WTC11 (cell line): ENCODE measurements at regions not wholly inside any gene's neighbourhood (a gene's known extent, or its start where the extent isn't known, plus 50 kb on each side); places are given as distances from the start of the nearest gene placed in this dataset.

ENCODE experiments used
- GABPB1 ChIP-seq: sonication (generic); formaldehyde crosslinking; IDR thresholded peaks from 2 replicates; pipeline ENCODE4 v1.8.1; 2023; ENCODE audit warnings: mild to moderate bottlenecking, missing genetic modification reagents
- NFYB ChIP-seq: sonication (generic); formaldehyde crosslinking; conservative IDR thresholded peaks from 2 replicates; pipeline ENCODE4 v1.8.0; 2022; ENCODE audit warnings: low read depth, missing genetic modification reagents
- NR2C2 ChIP-seq: sonication (generic); formaldehyde crosslinking; IDR thresholded peaks from 2 replicates; pipeline ENCODE4 v1.8.0; 2022; ENCODE audit warnings: mild to moderate bottlenecking, missing genetic modification reagents
- NR3C1 ChIP-seq: sonication (generic); formaldehyde crosslinking; conservative IDR thresholded peaks from 2 replicates; pipeline ENCODE4 v1.8.1; 2023; ENCODE audit warnings: low read depth, mild to moderate bottlenecking, missing genetic modification reagents
- RORB ChIP-seq: fragments of 250-450 bp; sonication (Bioruptor Pico); IDR thresholded peaks from 2 replicates; pipeline ENCODE4 v1.9.0; 2021; ENCODE audit warnings: mild to moderate bottlenecking
- TF ChIP-seq, protein P1 (sequence below): fragments of 200-600 bp; IDR thresholded peaks from 2 replicates; pipeline ENCODE4 v1.8.0; 2022; ENCODE audit warnings: antibody characterized with exemption
- TF ChIP-seq, protein P2 (sequence below): sonication (generic); formaldehyde crosslinking; conservative IDR thresholded peaks from 2 replicates; pipeline ENCODE4 v1.8.1; 2023; ENCODE audit warnings: mild to moderate bottlenecking, low read depth, missing genetic modification reagents, moderate library complexity
- TF ChIP-seq, protein P3 (sequence below): sonication (generic); formaldehyde crosslinking; IDR thresholded peaks from 2 replicates; pipeline ENCODE4 v1.8.1; 2022; ENCODE audit warnings: low read depth, missing genetic modification reagents, borderline replicate concordance
- TF ChIP-seq, protein P4 (sequence below): sonication (generic); formaldehyde crosslinking; IDR thresholded peaks from 2 replicates; pipeline ENCODE4 v1.8.0; 2023; ENCODE audit warnings: missing genetic modification reagents
- TF ChIP-seq, protein P5 (sequence below): sonication (generic); formaldehyde crosslinking; IDR thresholded peaks from 2 replicates; pipeline ENCODE4 v1.8.1; 2023; ENCODE audit warnings: mild to moderate bottlenecking, missing genetic modification reagents
- TF ChIP-seq, protein P6 (sequence below): sonication (generic); formaldehyde crosslinking; IDR thresholded peaks from 2 replicates; pipeline ENCODE4 v1.8.1; 2023; ENCODE audit warnings: mild to moderate bottlenecking, missing genetic modification reagents
- TF ChIP-seq, protein P7 (sequence below): sonication (generic); formaldehyde crosslinking; conservative IDR thresholded peaks from 2 replicates; pipeline ENCODE4 v1.8.1; 2022; ENCODE audit warnings: mild to moderate bottlenecking, missing genetic modification reagents

DNA sequence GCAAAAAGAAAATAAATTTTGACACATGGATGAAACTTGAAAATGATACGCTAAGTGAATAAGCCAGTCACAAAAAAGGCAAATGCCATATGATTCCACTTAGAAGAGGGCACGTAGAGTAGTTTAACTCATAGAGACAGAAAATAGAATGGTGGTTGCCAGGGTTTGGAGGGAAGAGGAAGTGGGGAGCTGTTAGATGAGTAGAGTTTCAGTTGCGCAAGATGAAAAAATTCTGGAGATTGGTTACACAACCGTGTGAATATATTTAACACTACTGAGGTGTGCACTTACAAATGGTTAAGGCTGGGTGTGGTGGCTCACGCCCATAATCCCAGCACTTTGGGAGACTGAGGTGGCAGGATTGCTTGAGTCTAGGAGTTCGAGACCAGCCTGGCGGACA, 93.4 kb upstream of the TMEM132E start:
- TF ChIP-seq, protein P1, sequence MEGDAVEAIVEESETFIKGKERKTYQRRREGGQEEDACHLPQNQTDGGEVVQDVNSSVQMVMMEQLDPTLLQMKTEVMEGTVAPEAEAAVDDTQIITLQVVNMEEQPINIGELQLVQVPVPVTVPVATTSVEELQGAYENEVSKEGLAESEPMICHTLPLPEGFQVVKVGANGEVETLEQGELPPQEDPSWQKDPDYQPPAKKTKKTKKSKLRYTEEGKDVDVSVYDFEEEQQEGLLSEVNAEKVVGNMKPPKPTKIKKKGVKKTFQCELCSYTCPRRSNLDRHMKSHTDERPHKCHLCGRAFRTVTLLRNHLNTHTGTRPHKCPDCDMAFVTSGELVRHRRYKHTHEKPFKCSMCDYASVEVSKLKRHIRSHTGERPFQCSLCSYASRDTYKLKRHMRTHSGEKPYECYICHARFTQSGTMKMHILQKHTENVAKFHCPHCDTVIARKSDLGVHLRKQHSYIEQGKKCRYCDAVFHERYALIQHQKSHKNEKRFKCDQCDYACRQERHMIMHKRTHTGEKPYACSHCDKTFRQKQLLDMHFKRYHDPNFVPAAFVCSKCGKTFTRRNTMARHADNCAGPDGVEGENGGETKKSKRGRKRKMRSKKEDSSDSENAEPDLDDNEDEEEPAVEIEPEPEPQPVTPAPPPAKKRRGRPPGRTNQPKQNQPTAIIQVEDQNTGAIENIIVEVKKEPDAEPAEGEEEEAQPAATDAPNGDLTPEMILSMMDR, result no peak
- TF ChIP-seq, protein P2, sequence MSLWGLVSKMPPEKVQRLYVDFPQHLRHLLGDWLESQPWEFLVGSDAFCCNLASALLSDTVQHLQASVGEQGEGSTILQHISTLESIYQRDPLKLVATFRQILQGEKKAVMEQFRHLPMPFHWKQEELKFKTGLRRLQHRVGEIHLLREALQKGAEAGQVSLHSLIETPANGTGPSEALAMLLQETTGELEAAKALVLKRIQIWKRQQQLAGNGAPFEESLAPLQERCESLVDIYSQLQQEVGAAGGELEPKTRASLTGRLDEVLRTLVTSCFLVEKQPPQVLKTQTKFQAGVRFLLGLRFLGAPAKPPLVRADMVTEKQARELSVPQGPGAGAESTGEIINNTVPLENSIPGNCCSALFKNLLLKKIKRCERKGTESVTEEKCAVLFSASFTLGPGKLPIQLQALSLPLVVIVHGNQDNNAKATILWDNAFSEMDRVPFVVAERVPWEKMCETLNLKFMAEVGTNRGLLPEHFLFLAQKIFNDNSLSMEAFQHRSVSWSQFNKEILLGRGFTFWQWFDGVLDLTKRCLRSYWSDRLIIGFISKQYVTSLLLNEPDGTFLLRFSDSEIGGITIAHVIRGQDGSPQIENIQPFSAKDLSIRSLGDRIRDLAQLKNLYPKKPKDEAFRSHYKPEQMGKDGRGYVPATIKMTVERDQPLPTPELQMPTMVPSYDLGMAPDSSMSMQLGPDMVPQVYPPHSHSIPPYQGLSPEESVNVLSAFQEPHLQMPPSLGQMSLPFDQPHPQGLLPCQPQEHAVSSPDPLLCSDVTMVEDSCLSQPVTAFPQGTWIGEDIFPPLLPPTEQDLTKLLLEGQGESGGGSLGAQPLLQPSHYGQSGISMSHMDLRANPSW (CRISPR knock-in tag), result no peak
- TF ChIP-seq, protein P3, sequence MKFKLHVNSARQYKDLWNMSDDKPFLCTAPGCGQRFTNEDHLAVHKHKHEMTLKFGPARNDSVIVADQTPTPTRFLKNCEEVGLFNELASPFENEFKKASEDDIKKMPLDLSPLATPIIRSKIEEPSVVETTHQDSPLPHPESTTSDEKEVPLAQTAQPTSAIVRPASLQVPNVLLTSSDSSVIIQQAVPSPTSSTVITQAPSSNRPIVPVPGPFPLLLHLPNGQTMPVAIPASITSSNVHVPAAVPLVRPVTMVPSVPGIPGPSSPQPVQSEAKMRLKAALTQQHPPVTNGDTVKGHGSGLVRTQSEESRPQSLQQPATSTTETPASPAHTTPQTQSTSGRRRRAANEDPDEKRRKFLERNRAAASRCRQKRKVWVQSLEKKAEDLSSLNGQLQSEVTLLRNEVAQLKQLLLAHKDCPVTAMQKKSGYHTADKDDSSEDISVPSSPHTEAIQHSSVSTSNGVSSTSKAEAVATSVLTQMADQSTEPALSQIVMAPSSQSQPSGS (CRISPR knock-in tag), result no peak
- TF ChIP-seq, protein P4, sequence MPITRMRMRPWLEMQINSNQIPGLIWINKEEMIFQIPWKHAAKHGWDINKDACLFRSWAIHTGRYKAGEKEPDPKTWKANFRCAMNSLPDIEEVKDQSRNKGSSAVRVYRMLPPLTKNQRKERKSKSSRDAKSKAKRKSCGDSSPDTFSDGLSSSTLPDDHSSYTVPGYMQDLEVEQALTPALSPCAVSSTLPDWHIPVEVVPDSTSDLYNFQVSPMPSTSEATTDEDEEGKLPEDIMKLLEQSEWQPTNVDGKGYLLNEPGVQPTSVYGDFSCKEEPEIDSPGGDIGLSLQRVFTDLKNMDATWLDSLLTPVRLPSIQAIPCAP (CRISPR knock-in tag), result no peak
- TF ChIP-seq NR3C1 (CRISPR knock-in tag) (no peak), NFYB (CRISPR knock-in tag) (no peak), NR2C2 (no peak), GABPB1 (CRISPR knock-in tag) (no peak), RORB (no peak)
- TF ChIP-seq, protein P5, sequence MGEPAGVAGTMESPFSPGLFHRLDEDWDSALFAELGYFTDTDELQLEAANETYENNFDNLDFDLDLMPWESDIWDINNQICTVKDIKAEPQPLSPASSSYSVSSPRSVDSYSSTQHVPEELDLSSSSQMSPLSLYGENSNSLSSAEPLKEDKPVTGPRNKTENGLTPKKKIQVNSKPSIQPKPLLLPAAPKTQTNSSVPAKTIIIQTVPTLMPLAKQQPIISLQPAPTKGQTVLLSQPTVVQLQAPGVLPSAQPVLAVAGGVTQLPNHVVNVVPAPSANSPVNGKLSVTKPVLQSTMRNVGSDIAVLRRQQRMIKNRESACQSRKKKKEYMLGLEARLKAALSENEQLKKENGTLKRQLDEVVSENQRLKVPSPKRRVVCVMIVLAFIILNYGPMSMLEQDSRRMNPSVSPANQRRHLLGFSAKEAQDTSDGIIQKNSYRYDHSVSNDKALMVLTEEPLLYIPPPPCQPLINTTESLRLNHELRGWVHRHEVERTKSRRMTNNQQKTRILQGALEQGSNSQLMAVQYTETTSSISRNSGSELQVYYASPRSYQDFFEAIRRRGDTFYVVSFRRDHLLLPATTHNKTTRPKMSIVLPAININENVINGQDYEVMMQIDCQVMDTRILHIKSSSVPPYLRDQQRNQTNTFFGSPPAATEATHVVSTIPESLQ (CRISPR knock-in tag), result no peak
- TF ChIP-seq, protein P6, sequence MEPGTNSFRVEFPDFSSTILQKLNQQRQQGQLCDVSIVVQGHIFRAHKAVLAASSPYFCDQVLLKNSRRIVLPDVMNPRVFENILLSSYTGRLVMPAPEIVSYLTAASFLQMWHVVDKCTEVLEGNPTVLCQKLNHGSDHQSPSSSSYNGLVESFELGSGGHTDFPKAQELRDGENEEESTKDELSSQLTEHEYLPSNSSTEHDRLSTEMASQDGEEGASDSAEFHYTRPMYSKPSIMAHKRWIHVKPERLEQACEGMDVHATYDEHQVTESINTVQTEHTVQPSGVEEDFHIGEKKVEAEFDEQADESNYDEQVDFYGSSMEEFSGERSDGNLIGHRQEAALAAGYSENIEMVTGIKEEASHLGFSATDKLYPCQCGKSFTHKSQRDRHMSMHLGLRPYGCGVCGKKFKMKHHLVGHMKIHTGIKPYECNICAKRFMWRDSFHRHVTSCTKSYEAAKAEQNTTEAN (CRISPR knock-in tag), result no peak
- TF ChIP-seq, protein P7, sequence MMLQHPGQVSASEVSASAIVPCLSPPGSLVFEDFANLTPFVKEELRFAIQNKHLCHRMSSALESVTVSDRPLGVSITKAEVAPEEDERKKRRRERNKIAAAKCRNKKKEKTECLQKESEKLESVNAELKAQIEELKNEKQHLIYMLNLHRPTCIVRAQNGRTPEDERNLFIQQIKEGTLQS, result no peak
